ENCODE measurements at regions not wholly inside any gene's neighbourhood (a gene's known extent, or its start where the extent isn't known, plus 50 kb on each side); places are given as distances from the start of the nearest gene placed in this dataset.

DNA sequence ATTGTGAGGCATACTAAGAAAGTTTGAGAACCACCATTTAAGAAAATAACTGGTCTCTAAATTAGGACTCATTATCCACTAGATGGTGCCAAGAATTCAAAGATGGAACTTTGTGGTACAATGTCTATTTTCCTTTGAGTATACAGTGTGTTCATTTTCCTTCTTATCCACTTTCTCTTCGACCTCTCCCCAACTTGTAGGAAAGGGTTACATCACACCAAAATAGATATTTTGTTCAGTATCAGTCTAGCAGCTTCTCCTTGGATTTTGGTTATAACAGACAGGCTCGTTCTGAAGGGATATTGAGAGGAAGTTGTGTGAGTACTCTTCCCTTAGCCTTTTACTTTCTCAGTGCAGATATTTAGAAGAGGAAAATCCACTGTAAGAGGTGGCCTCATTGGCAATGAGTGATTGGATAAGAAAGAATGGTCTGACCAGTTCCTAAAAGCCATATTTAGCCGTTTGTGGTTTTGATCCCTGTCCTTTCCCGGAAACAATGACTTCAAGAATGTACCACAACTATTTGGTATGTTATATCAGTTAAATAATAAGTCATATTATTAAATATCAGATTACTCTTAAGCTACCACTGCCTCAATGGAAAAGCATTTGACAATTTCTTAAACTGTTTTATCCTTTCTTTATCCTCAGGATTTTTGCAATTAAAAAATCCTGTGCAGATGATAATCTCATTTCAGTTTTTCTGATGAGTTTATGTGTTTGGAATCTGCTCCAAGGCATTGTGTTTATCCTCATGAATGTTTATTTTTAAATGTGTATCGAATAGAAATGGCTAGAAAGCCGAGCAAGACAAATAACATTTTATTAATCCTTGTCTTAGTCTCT lies 69.0 kb upstream of the GRAMD2B start:
- DNase-seq (ENCODE audit: low read depth, low spot score): peak; percentile 90

DNA sequence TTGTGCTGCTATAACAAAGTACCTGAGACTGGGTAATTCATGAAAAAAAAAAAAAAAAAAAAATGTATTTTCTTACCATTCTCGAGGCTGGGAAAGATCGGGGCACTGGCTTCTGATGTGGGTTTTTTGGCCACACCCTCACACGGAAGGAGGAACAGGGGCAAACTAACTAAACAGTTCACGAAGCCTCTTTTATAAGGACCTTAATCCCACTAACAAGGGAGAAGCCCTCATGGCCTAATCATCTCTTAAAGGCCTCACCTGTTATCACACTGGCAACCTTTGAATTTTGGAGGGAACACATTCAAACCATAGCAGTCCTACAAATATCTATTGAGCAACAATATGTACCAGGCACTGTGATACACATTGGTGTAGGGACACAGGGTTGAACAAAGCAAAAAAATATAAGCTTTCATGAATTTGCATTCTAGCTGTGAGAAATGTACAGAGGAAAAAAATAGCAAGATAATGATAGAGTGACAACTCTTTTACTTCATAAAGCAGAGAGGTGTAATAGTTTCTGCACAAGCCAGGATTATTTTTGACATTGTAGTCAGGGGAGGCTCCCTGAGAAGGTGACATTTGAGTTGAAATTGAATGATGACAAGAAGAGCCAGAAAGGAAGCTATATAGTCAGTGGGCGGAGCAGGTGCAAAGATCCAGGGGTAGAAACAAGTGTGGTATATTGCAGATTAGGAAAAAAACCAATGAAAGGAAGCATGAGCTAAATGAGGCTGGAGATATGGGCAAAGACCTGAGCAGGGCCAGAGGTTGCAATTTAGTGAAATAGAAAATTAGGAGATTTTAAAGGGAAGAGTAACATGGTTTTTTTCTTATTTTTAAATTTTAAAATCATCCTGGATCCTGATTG lies 68.1 kb upstream of the GRAMD2B start:
- DNase-seq (ENCODE audit: low read depth, low spot score): peak; percentile 32

DNA sequence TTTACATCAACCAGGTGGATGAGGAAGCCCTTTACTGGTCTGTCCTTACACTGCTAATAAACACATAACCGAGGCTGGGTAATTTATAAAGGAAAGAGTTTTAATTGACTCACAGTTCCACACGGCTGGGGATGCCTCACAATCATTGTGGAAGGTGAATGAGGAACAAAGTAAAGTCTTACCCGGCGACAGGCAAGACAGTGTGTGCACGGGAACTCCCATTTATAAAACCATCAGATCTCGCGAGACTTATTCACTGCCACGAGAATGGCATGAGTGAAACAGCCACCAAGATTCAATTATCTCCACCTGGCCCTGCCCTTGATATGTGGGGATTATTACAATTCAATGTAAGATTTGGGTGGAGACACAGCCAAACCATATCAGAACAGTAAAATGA lies 67.3 kb upstream of the GRAMD2B start:
- DNase-seq (ENCODE audit: low read depth, low spot score): no peak

DNA sequence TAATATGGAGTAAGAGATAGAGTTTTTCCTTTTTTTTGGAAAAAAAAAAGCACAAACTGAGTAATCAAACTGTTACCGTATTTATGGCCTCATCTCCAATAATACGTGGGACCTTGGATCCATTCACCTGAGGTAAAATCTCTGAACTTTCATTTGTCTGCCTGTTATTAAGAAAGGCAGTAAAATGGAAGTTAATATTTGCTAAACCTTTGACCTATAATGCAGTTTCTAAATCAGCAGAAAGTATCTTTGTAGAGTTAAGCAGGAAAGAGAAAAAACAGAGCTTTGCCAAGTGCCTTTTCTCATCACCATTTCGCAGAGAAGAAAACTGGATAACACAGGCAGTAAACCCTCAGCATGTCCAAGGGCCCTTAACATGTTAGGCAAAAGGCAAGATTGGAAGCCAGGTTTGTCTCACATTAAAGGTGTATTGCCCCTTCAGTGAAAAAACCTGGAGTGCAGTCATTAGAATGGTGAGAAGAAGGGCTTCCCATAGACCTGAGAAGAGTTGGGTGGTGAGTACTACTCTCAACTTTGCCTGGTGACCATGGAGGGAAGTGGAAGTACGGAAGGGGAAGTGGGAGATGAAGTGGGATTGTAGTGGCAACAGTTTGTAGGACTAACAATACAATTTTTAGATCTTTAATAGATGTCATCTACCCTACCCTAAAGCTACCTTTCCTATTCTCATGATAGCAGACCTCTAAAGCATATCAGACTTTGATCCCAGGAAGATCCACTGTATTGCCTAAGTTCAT lies 65.4 kb upstream of the GRAMD2B start:
- no peak for DNase-seq (ENCODE audit: low read depth, low spot score)

DNA sequence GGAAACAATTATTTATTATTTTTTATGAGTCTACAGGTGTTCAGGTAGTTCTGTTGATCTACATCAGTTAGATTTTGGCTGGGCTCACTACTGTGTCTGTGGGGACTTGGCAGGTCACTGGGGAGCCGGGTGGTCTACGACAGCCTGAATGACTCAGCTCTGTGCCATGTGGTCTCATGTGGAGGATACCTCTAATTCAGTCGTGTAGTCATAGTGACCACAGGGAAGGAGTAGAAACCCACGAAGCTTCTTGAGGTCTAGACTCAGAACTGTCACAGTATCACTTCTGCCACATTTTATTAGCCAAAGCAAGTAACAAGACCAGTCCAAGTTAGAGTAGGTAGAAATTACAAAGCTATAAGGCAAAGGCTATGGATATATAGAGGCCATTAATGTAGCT lies 64.7 kb upstream of the GRAMD2B start:
- peak; percentile 61 for DNase-seq (ENCODE audit: low read depth, low spot score)

DNA sequence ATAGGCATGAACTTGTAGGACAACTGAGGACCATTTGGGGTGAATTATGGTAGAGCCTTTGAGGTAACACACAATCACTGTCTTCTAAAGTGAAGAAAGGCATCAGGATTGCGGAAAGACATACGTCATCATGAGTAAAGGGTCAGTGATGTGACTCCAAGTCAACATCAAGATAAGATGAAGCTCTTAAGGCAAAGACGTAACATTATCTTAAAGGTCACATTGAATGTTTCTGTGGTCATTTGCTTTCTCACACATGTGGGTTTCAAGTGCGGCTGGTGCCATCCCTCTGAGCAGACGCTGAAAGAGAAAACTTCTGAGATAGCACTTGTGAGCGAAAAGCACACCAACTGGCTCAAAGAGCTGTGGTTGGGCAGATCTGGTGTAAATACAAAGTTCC lies 63.3 kb upstream of the GRAMD2B start:
- no peak for DNase-seq (ENCODE audit: low read depth, low spot score)

DNA sequence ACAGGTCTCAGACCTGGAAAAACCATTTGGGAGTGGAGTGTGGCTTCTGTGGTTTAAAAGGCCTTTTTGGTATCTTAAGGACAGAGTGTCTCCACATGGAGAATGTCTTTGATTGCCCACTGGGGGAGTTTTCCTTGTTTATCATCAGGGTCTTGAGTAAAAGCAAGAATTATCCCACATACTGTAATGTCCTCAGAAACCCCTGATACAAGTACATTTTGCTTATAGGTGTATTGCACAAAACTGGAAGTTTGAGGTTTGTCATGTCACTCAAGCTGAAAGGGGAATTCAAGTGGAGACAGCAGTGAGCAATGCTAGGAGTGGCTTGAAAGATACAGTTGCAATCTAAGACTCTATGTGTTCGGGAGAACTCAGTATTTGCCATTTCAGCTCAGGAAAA lies 62.7 kb upstream of the GRAMD2B start:
- peak; percentile 38 for DNase-seq (ENCODE audit: low read depth, low spot score)

DNA sequence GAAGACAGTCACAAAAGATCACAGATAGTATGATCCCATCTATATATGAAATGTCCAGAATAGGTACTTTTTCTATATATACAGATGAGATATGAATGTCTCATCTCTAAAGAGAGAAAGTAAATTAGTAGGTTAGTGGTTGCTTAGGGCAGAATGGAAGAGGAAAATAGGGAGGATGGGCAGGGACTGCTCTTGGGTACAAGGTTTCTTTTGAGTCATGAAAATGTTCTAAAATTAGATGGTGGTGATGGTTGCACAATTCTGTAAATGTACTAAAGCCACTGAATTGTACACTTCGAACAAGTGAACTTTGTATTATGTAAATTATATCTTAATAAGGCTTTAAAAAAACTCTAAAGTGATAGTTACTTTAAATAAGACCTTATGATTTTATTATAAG lies 59.6 kb upstream of the GRAMD2B start:
- DNase-seq (ENCODE audit: low read depth, low spot score): no peak

DNA sequence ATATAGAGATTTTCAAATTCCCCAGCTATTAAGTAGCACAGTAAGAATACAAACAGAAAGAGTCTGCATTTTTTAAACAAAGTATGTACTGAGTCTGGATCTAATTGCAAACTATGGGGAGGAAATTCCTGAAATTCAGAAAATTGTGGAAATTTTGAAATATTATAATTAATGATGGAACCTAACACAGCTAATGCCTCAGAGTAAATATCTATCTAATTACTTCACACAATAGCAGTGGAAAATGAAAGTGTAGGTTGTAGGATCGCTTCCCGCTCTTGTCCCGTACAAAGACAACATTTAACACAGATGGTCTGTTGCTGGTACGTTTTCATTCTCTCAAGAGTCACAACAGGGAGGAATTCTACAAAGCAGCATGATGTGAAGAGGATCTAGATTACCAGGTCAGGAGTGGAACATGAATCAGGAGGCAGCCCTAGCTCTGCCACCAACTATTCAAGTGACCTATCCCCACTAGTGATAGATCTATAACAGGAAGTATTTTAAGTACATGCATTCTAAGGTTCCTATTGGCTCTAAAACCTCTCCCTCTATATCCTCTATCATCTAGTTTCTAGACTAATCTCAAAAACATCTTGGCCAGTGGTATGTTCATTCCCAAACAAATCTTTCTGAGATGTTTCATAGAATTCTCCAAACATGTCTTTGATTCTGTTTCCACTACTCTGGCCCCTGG lies 58.9 kb upstream of the GRAMD2B start:
- DNase-seq (ENCODE audit: low read depth, low spot score): no peak

DNA sequence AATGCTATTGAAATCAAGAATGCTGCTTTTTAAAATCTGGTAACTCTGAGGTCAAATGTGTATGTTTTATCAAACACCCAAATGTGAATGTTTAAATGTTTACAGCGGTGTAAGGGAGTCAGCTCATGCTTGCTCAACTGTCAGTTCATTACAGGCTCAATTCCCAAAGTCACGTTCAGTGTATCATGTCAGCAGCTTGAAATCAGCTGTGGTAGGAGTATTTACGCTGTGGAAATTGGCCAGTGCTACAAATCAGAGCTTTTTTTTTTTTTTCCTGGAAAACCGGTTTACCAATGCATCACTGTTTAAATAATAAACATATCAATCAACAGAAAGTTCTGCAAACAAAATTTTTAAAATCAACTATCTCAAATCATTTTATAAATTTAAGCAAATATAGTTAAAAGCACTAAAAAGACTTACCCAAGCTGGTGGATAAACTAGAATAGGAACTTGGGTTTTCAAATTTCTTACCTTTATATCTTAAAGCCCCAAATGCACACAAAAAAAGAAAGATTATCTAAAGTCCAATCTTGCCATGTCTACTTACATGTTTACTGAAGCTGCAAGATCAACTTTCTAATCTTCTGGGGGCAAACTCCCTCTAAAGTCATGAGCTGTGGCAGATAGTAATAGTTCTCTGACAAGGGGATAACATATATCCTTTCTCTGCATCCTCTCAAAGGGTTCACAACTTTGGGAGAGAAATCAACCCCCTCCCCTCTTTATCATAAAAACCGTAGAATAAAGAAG lies 57.6 kb upstream of the GRAMD2B start:
- no peak for DNase-seq (ENCODE audit: low read depth, low spot score)

DNA sequence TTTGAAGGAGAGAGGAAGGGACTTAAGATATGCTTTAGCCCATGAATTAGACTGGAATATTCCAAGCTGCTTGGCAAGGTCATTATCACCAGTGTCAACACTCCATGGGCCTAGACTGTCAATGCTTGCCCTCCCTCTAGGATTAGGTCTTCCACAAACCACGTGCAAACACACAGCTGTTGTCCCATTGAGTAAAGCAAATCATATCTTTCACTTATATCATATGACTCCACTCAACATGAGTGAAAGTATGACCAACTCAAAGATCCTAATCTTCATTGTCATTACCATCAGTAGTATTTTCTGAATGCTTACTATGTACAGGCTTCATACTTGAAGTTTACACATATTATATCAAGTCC lies 57.0 kb upstream of the GRAMD2B start:
- DNase-seq (ENCODE audit: low read depth, low spot score): no peak

DNA sequence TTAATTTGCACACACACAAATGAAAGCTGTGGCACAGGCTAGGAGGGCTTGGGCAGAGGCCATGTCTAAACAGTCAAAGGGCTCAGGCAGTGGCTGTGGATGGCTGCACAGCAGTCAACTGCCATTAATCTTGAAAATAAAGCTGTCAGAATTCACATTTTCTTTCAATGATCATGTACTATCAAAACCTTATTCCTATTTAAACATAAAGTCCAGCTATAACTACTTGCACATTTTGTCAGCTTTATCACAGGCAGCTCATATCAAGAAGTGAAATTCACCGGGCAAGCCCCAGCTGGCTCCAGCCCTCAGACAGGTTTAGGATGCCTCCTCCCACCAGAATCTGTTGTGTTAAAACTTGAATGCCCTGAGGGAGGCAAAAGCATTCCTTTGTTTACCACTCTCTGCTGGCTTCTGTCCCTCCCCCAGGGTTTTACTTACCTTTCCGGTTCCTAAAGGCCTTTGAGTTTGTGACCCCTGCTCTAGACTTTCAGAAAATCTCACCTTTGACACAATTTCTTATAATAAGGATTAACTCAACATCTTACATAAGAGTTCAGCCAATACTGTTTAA lies 54.9 kb upstream of the GRAMD2B start:
- DNase-seq (ENCODE audit: low read depth, low spot score): no peak

DNA sequence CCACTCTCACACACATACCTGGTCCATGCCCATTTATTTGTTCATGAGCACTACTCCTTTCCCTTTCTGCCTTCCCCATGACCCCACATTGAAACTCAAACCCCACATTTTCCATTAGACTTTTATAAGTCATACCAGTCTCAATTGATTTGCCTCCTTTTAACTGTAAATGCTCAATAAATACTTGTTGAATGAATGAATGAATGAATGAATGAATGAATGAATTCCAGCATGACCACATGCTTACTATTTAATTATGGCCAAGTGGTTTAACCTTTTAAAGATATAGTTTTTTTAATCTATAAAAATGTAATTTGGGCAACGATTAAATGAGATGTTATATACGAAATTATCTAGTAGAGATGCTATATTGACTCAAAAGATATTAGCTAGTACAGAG lies 54.1 kb upstream of the GRAMD2B start:
- DNase-seq (ENCODE audit: low read depth, low spot score): no peak

DNA sequence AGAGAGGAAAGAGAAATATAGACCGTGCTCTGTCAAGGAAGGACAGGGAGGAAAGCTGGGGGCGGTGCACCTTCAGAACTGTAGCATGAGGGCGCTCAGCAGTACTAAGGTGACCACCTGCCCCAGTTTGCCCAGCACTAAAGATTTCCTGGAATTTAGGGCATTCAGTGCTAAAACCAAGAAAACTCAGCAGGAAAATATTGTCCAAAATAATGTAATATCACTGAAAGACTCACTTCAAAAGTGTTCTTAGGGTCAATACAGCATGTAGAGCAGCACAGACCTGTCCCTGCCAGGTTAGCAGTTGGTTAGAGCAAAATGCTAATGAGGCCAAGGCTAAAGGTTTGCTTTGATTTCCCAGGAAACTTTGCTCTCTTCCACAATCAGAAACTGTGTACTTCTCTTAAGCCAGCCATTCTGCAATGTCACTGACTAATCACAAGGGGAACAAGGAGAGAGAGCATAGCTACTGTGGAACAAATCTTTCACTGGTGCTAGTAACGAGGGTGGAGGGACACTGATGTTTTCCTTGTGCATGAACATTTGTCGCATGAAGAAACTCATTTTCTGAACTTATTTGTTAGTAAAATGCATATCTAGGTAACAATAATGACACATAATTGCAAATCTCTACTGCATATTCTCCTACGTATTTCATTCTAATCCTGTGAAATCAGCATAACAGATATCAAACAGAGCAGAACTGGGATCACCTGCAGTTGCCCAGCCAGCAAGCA lies 53.0 kb upstream of the GRAMD2B start:
- peak; percentile 35 for DNase-seq (ENCODE audit: low read depth, low spot score)

DNA sequence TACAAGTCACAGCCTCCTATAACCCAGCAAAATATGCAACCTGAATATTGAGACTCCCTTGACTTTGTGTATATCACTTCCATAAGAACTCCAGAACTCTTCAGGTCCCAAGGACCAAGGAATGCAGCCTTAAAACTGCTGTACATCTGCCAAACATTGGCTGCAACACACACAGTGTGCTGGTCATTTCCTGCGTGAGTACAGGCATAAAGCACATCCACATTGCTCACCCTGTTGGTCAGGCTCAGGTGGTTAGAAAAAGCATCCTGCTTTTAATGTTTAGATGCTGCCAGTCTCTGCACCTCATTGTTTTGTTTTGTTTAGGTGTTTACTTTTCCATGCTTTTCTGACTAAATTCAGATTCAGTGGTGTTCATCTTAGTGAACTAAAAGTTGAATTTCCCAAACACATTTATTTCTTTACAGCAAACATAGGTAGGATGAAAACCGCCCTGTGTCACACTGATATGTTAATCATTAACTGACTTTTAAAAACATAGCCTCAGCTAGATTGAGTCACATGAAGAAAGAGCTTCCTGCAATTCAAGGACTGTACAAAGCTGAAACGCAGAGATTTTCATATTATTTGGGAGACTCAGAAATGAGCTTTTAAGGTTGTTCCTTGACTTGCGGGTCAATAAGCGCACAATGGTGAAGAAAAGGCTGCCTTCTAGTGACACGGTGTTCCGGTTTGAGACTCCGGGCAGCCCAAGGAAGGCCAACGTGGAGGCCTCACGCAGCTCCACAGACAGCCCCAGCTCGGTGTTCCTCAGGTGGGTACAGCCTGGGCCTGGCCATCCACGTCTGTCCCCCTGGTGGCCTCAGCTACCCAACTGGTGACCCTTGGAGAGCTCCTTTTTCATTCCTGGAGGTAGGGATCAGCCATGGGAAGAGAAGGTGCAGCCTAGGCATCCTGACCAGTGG lies 52.2 kb upstream of the GRAMD2B start:
- DNase-seq (ENCODE audit: low read depth, low spot score): peak; percentile 57

DNA sequence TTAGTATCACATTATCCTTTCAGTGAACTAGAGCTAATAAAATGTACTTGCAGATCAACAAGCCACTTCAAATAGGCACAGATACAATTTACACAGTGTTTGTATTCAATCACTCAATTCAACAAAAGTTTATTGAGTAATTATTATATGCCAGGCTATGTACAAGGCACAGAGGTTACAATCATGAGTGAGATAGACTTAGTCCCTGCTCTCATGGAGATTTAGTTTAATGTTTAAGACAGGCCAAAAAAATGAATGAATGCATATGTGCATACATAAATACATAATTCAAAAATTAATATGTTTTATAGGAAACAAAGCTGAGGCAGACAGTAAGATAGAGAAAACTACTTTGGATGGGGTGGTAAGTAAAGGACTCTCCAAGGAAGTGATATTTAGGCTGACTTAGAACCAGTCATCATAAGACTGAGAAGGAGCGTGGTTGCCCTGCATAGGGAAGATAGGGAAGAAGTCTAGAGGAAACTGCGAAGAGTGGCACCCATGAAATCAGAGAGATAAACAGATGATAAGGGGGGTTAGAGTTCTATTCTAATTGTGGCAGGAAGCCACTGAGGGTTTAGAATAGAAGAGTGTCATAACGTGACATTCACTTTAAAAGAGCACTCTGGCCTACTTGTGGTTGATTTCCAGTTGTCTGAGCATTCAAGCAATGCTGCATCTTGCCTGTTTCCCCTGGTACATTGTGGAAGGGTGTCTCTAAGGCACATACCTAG lies 49.7 kb upstream of the GRAMD2B start:
- DNase-seq (ENCODE audit: low read depth, low spot score): peak; percentile 56
